OCI-LY1 (cell line): ENCODE measurements at regions not wholly inside any gene's neighbourhood (a gene's known extent, or its start where the extent isn't known, plus 50 kb on each side); places are given as distances from the start of the nearest gene placed in this dataset.

Source experiments
- H2AFZ ChIP-seq: fragments of 200-600 bp; sonication (generic), shearing (Covaris generic); 2 replicates; pipeline ENCODE4 v1.6.0; 2014; ENCODE audit warnings: antibody characterized with exemption, mild to moderate bottlenecking, low read length
- H3F3A ChIP-seq: fragments of 200-600 bp; sonication (generic), shearing (Covaris generic); 2 replicates; pipeline ENCODE4 v1.6.0; 2014; ENCODE audit warnings: mild to moderate bottlenecking, antibody characterized with exemption, low read length, moderate library complexity; ENCODE audit not compliant: insufficient read depth
- H3K27ac ChIP-seq: fragments of 200-600 bp; sonication (generic); 2 replicates; pipeline ENCODE4 v1.5.1; 2014; ENCODE audit warnings: low read length, mixed run types, mild to moderate bottlenecking, low read depth; ENCODE audit not compliant: poor library complexity, severe bottlenecking
- H3K27me3 ChIP-seq: fragments of 200-600 bp; sonication (generic); 2 replicates; pipeline ENCODE4 v1.6.0; 2014; ENCODE audit warnings: antibody characterized with exemption, mild to moderate bottlenecking, low read length, moderate library complexity; ENCODE audit not compliant: insufficient read depth
- H3K36me3 ChIP-seq: fragments of 200-600 bp; sonication (generic); 2 replicates; pipeline ENCODE4 v1.6.1; 2014; ENCODE audit warnings: mild to moderate bottlenecking, antibody characterized with exemption, low read length, moderate library complexity, mixed read lengths; ENCODE audit not compliant: insufficient read depth
- H3K4me1 ChIP-seq: fragments of 200-600 bp; sonication (generic); 2 replicates; pipeline ENCODE4 v1.5.1; 2014; ENCODE audit warnings: mild to moderate bottlenecking, low read length, moderate library complexity; ENCODE audit not compliant: insufficient read depth, severe bottlenecking
- H3K4me2 ChIP-seq: fragments of 200-600 bp; sonication (generic), shearing (Covaris generic); 2 replicates; pipeline ENCODE4 v1.6.1; 2014; ENCODE audit warnings: low read length
- H3K4me3 ChIP-seq: fragments of 200-600 bp; sonication (generic); 2 replicates; pipeline ENCODE4 v1.5.1; 2014; ENCODE audit warnings: low read length, low read depth, mild to moderate bottlenecking, mixed read lengths; ENCODE audit not compliant: poor library complexity, severe bottlenecking
- H3K79me2 ChIP-seq: fragments of 200-600 bp; shearing (Covaris generic); 2 replicates; pipeline ENCODE4 v1.6.1; 2016; ENCODE audit warnings: mixed run types, low read length, mixed read lengths; ENCODE audit not compliant: insufficient read depth
- H3K9ac ChIP-seq: fragments of 200-600 bp; sonication (generic), shearing (Covaris generic); 2 replicates; pipeline ENCODE4 v1.6.1; 2014; ENCODE audit warnings: mild to moderate bottlenecking, low read length, mixed read lengths
- H3K9me2 ChIP-seq: fragments of 200-600 bp; sonication (generic), shearing (Covaris generic); 2 replicates; pipeline ENCODE4 v1.6.1; 2014; ENCODE audit warnings: low read depth, mild to moderate bottlenecking, low read length, mixed read lengths
- H3K9me3 ChIP-seq: fragments of 200-600 bp; shearing (Covaris generic); 2 replicates; pipeline ENCODE4 v1.6.1; 2014; ENCODE audit warnings: low read length, mixed read lengths
- H4K20me1 ChIP-seq: fragments of 200-600 bp; sonication (generic), shearing (Covaris generic); 2 replicates; pipeline ENCODE4 v1.6.0; 2016; ENCODE audit warnings: mild to moderate bottlenecking, low read length; ENCODE audit not compliant: insufficient read depth
- CTCF ChIP-seq: fragments of 200-600 bp; sonication (generic), shearing (Covaris generic); IDR thresholded peaks from 2 replicates; pipeline ENCODE4 v1.5.1; 2017; ENCODE audit warnings: mild to moderate bottlenecking, antibody characterized with exemption, low read length, moderate library complexity, mixed read lengths
- EZH2 ChIP-seq: fragments of 200-600 bp; sonication (generic), shearing (Covaris generic); IDR thresholded peaks from 2 replicates; pipeline ENCODE4 v1.8.0; 2017; ENCODE audit warnings: borderline replicate concordance, mixed run types, mild to moderate bottlenecking, antibody characterized with exemption, low read length, moderate library complexity, mixed read lengths

GRCh38 chr7:66413379-66414114 is 208.4 kb downstream of the TPST1 start:
- Histone ChIP-seq H2AFZ (no peak overlapping the region), H3K27ac (peak overlapping the region; percentile 86), H3K9ac (peak overlapping the region; percentile 60; the same call in 1 of the 2 replicates)

DNA sequence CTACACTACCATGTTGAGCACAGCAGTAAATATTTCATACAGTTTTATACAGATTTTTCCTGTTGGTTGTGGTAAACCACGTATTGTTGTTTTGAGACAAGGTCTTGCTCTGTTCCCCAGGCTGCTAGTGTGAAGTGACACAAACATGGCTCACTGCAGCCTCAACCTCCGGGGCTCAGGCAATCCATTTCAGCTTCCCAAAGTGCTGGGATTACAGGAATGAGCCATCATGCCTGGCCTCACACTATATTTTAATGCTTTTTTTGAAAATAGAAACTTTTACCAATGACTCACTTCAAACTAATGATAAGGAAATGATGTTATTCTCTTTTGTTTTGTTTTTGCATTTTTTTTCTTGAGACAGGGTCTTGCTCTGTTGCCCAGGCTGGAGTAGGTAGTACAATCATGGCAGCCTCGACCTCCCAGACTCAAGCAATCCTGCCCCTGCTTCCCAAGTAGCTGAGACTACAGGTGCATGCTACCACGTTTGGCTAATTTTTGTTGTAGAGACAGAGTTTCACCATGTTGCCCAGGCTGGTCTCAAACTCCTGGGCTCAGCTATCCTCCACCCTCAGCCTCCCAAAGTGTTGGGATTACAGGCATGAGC is 210.6 kb downstream of the TPST1 start:
- H2AFZ ChIP-seq, result peak overlapping the region; percentile 77
- no peaks in the 10 kb centered on the region for H3K9me3 ChIP-seq
- H3K4me2 ChIP-seq, result peak overlapping the region; percentile 70
- H3K27me3 ChIP-seq, result no peaks in the 10 kb centered on the region
- no peaks in the 10 kb centered on the region for H3K79me2 ChIP-seq
- peaks cover 2% of the 10 kb centered on the region; the same call in 1 of the 2 replicates for H3K36me3 ChIP-seq
- no peaks in the 10 kb centered on the region for H3F3A ChIP-seq
- H3K4me1 ChIP-seq, result peaks cover 29% of the 10 kb centered on the region
- peak overlapping the region; percentile 57 for H3K4me3 ChIP-seq
- no peak for TF ChIP-seq CTCF
- no peak for TF ChIP-seq EZH2
- H3K27ac ChIP-seq, result peak overlapping the region; percentile 86
- no peaks in the 10 kb centered on the region for H4K20me1 ChIP-seq
- H3K9ac ChIP-seq, result peak overlapping the region; percentile 60
- no peaks in the 10 kb centered on the region for H3K9me2 ChIP-seq

More at GRCh38 chr7:66413379-66414114, 208.4 kb downstream of the TPST1 start:
- H3K4me1 ChIP-seq, result peaks cover 29% of the 10 kb centered on the region
- no peaks in the 10 kb centered on the region for H3K9me2 ChIP-seq
- no peaks in the 10 kb centered on the region for H3K27me3 ChIP-seq
- H3K36me3 ChIP-seq, result peaks cover 3% of the 10 kb centered on the region; the same call in 1 of the 2 replicates
- H3F3A ChIP-seq, result no peaks in the 10 kb centered on the region
- peak overlapping the region; percentile 57 for H3K4me3 ChIP-seq
- H3K9me3 ChIP-seq, result no peaks in the 10 kb centered on the region
- H3K79me2 ChIP-seq, result no peaks in the 10 kb centered on the region
- TF ChIP-seq EZH2 (no peak), CTCF (peak; percentile 82)
- no peaks in the 10 kb centered on the region for H4K20me1 ChIP-seq
- peak overlapping the region; percentile 70 for H3K4me2 ChIP-seq

DNA sequence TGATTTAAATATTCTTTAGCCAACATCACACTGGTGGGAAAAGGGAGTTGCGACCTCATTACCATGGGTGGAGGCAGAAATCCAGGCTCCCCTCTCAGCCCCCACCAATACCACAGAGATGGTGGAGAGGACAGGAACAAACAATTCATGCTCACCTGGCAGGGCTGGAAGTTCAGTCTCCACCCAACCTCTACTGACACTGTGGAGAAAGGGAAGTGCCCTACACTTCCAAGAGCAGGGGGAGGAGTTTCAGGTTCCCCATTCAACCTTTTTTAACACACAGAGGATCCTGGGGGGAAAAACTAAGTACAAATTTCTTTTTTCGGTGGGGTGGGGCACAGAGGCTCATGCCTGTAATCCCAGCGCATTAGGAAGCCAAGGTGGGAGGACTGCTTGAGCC is 210.1 kb upstream of the KCTD7 start:
- no peaks in the 10 kb centered on the region for H3K27me3 ChIP-seq
- H3K27ac ChIP-seq, result no peak overlapping the region
- H4K20me1 ChIP-seq, result no peaks in the 10 kb centered on the region
- no peak overlapping the region for H3K9ac ChIP-seq
- H3K4me2 ChIP-seq, result no peak overlapping the region
- no peaks in the 10 kb centered on the region for H3K36me3 ChIP-seq
- no peak for TF ChIP-seq CTCF
- no peak for TF ChIP-seq EZH2
- no peaks in the 10 kb centered on the region for H3F3A ChIP-seq
- H3K9me3 ChIP-seq, result no peaks in the 10 kb centered on the region
- H2AFZ ChIP-seq, result no peak overlapping the region
- H3K4me1 ChIP-seq, result peaks cover 24% of the 10 kb centered on the region
- no peaks in the 10 kb centered on the region for H3K79me2 ChIP-seq
- H3K4me3 ChIP-seq, result no peak overlapping the region
- no peaks in the 10 kb centered on the region for H3K9me2 ChIP-seq
